Endothelial cell of umbilical vein (primary cell): ENCODE measurements at regions not wholly inside any gene's neighbourhood (a gene's known extent, or its start where the extent isn't known, plus 50 kb on each side); places are given as distances from the start of the nearest gene placed in this dataset.

Experiments used
- BruUV-seq: library from RNA; stranded (reverse); fragments of 400-500 nt; replicated peaks from 2 replicates; lab custom pipeline; 2021; lab: Mats Ljungman, UMichigan
- CTCF ChIA-PET: fragments of 300-600, 350-600 bp; sonication (Branson Sonifier 250); formaldehyde crosslinking; loops from one replicate; lab custom pipeline; 2021; ENCODE audit warnings: antibody characterized with exemption, inconsistent platforms; lab: Charles Lee
- POLR2A ChIA-PET: fragments of 300-600, 350-600 bp; sonication (Branson Sonifier 250); formaldehyde crosslinking; loops from one replicate; lab custom pipeline; 2021; ENCODE audit warnings: antibody characterized with exemption, inconsistent platforms; lab: Charles Lee
- DNase-seq: peaks from one replicate; pipeline ENCODE4 v3.0.0-alpha.2; 2011; ENCODE audit warnings: low read depth, low spot score
- FAIRE-seq: peaks from 2 replicates; lab custom pipeline; 2011; peaks lifted over from hg19 to GRCh38; lab: Jason Lieb, UNC
- H2AFZ ChIP-seq: 2 replicates; pipeline ENCODE4 v1.6.0; 2012; ENCODE audit warnings: low read depth, low read length, control low read depth, inconsistent platforms
- H3K27ac ChIP-seq: 2 replicates; pipeline ENCODE4 v1.5.1; 2011; ENCODE audit warnings: low read depth, mild to moderate bottlenecking, control low read depth, low read length, moderate library complexity; ENCODE audit not compliant: insufficient read depth
- H3K27me3 ChIP-seq, 2 experiments: 2 replicates each; pipeline versions ENCODE4 v1.6.0 to v1.6.1; 2011; ENCODE audit warnings: low read length in 2 of 2, mixed read lengths in 1 of 2; ENCODE audit not compliant: control insufficient read depth in 2 of 2, insufficient read depth in 2 of 2
- H3K36me3 ChIP-seq, 2 experiments: 2 replicates in 1 of 2; 3 replicates in 1 of 2; pipeline ENCODE4 v1.5.1; 2011; ENCODE audit warnings: low read length in 2 of 2, mild to moderate bottlenecking in 1 of 2, moderate library complexity in 1 of 2; ENCODE audit not compliant: control insufficient read depth in 2 of 2, insufficient read depth in 2 of 2; ENCODE audit errors: extremely low read depth in 1 of 2
- H3K4me1 ChIP-seq: 3 replicates; pipeline ENCODE4 v1.5.1; 2011; ENCODE audit warnings: mild to moderate bottlenecking, low read length; ENCODE audit not compliant: control insufficient read depth, insufficient read depth; ENCODE audit errors: extremely low read depth
- H3K4me2 ChIP-seq: 2 replicates; pipeline ENCODE4 v1.6.1; 2011; ENCODE audit warnings: low read length, control low read depth, mixed read lengths; ENCODE audit not compliant: insufficient read depth
- H3K4me3 ChIP-seq, 3 experiments: fragments of 200-600 bp in 1 of 3; sonication (generic), shearing (Covaris generic) in 1 of 3; replicated peaks in 1 of 3; 2 replicates each; pipeline ENCODE4 v1.5.1; 2011 to 2016; ENCODE audit warnings: control low read depth in 3 of 3, low read length in 3 of 3, mild to moderate bottlenecking in 2 of 3, inconsistent platforms in 1 of 3, low read depth in 1 of 3, moderate library complexity in 1 of 3; ENCODE audit not compliant: insufficient read depth in 1 of 3
- H3K79me2 ChIP-seq: 2 replicates; pipeline ENCODE4 v1.6.0; 2012; ENCODE audit warnings: low read length, inconsistent platforms; ENCODE audit not compliant: control insufficient read depth, insufficient read depth
- H3K9ac ChIP-seq: replicated peaks from 2 replicates; pipeline ENCODE3; 2011; ENCODE audit warnings: low read length, control low read depth; ENCODE audit not compliant: insufficient read depth; ENCODE audit errors: extremely low read depth
- H3K9me1 ChIP-seq: replicated peaks from 3 replicates; pipeline ENCODE4 v1.6.0; 2011; ENCODE audit warnings: mild to moderate bottlenecking, low read length; ENCODE audit not compliant: control insufficient read depth, insufficient read depth; ENCODE audit errors: extremely low read depth
- H3K9me3 ChIP-seq: replicated peaks from 2 replicates; pipeline ENCODE4 v1.5.1; 2012; ENCODE audit warnings: low read length, inconsistent platforms; ENCODE audit not compliant: control insufficient read depth, insufficient read depth
- H4K20me1 ChIP-seq: replicated peaks from 2 replicates; pipeline ENCODE3; 2011; ENCODE audit warnings: mild to moderate bottlenecking, low read length; ENCODE audit not compliant: control insufficient read depth, insufficient read depth; ENCODE audit errors: extremely low read depth
- CTCF ChIP-seq, 2 donors: IDR thresholded peaks; 1 replicate in 1 of 2; 2 replicates in 1 of 2; pipeline ENCODE4 v1.5.1; 2011; ENCODE audit warnings: low read length in 2 of 2, mild to moderate bottlenecking in 2 of 2, moderate library complexity in 2 of 2, control low read depth in 1 of 2, inconsistent platforms in 1 of 2, low read depth in 1 of 2; ENCODE audit not compliant: insufficient read depth in 1 of 2; ENCODE audit errors: extremely low read depth in 1 of 2
- EZH2 ChIP-seq: IDR thresholded peaks from 2 replicates; pipeline ENCODE4 v1.6.1; 2012; ENCODE audit warnings: borderline replicate concordance, low read depth, mild to moderate bottlenecking, moderate library complexity, low read length, inconsistent platforms; ENCODE audit not compliant: severe bottlenecking
- FOS ChIP-seq: IDR thresholded peaks from 2 replicates; pipeline ENCODE4 v1.6.1; 2011; ENCODE audit warnings: mild to moderate bottlenecking, low read length, moderate library complexity, borderline replicate concordance; ENCODE audit not compliant: insufficient read depth
- GATA2 ChIP-seq: IDR thresholded peaks from 2 replicates; pipeline ENCODE4 v1.7.0; 2011; ENCODE audit warnings: low read depth, mild to moderate bottlenecking, moderate library complexity, mixed read lengths, low read length; ENCODE audit not compliant: insufficient read length, insufficient read depth
- JUN ChIP-seq: IDR thresholded peaks from 2 replicates; pipeline ENCODE4 v1.6.1; 2011; ENCODE audit warnings: borderline replicate concordance, low read depth; ENCODE audit not compliant: insufficient read length, insufficient read depth
- MYC ChIP-seq: IDR thresholded peaks from one replicate; pipeline ENCODE4 v1.6.1; 2011; ENCODE audit warnings: mild to moderate bottlenecking, low read depth, low read length
- POLR2A ChIP-seq: IDR thresholded peaks from 2 replicates; pipeline ENCODE4 v1.6.1; 2012; ENCODE audit warnings: low read depth, mild to moderate bottlenecking, control low read depth, low read length
- POLR2AphosphoS5 ChIP-seq: IDR thresholded peaks from 2 replicates; pipeline ENCODE4 v1.6.1; 2012; ENCODE audit warnings: low read depth, mild to moderate bottlenecking, control low read depth, low read length, moderate library complexity; ENCODE audit not compliant: insufficient read depth
- dilution Hi-C: fragments of 300-500 bp; cut with MboI; formaldehyde crosslinking; loops from one replicate; pipeline ENCODE4 v1.15.0; 2019; ENCODE audit warnings: low sequenced_read_pairs; ENCODE audit not compliant: extremely low pct_ligation_motif_present
- intact Hi-C: fragments of 100-400 bp; cut with micrococcal nuclease; formaldehyde crosslinking; loops from one replicate; pipeline ENCODE4 v1.10.0; 2022
- TF ChIP-seq, protein P1 (sequence below): IDR thresholded peaks from 2 replicates; pipeline ENCODE4 v1.6.1; 2011; ENCODE audit not compliant: insufficient read depth, insufficient read length

DNA sequence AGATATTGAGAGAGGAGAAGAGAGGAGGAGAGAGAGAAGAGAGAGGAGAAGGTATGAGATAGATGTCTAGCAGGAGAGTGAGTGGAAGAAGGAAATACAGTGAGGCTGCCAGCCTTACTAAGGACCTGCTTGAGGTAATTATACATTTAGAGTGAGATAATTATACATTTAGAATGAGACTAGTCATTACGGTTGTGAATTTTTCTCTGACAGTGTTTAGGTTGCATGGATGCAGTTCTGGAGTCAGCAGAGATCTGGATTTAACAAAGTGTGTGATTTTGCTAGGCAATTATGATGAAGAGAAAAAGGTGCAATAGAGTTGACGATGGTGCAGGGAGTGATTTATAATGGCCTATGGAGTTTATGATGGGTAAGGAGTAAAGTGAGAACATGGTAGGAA is 187.1 kb upstream of the ARX start:
- Histone ChIP-seq H3K27me3 (no peaks in the 10 kb centered on the region), H3K4me2 (no peak overlapping the region), H3K9ac (no peak overlapping the region), H2AFZ (no peak overlapping the region), H3K36me3 (no peaks in the 10 kb centered on the region), H3K4me3 (no peak overlapping the region), H3K27ac (no peak overlapping the region), H3K79me2 (no peaks in the 10 kb centered on the region), H3K9me3 (no peaks in the 10 kb centered on the region), H4K20me1 (no peaks in the 10 kb centered on the region), H3K9me1 (no peaks in the 10 kb centered on the region), H3K4me1 (no peaks in the 10 kb centered on the region)
- intact Hi-C loops = no loop called here
- dilution Hi-C loops = no loop called here
- DNase-seq (no peak), FAIRE-seq (no peak)
- BruUV-seq = no TSS peak
- no peak for TF ChIP-seq MYC
- TF ChIP-seq GATA2 = no peak
- TF ChIP-seq JUN = no peak
- no peak for TF ChIP-seq POLR2AphosphoS5
- TF ChIP-seq FOS = no peak
- no peak for TF ChIP-seq EZH2
- TF ChIP-seq, protein P1, sequence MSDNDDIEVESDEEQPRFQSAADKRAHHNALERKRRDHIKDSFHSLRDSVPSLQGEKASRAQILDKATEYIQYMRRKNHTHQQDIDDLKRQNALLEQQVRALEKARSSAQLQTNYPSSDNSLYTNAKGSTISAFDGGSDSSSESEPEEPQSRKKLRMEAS = no peak
- ChIA-PET CTCF (no interaction called here), POLR2A (no interaction called here)

GRCh38 chrX:25198891-25199290 is 183.1 kb upstream of the ARX start:
- ChIA-PET CTCF (no interaction called here), POLR2A (no interaction called here)
- Histone ChIP-seq H3K9ac (no peak overlapping the region), H3K27ac (no peak overlapping the region), H3K9me1 (no peaks in the 10 kb centered on the region), H4K20me1 (no peaks in the 10 kb centered on the region), H2AFZ (no peak overlapping the region), H3K4me3 (no peak overlapping the region), H3K4me1 (no peaks in the 10 kb centered on the region), H3K36me3 (no peaks in the 10 kb centered on the region), H3K27me3 (no peaks in the 10 kb centered on the region), H3K4me2 (no peak overlapping the region), H3K9me3 (no peaks in the 10 kb centered on the region), H3K79me2 (no peaks in the 10 kb centered on the region)
- no peak for FAIRE-seq
- DNase-seq = no peak
- dilution Hi-C loops = no loop called here
- TF ChIP-seq CTCF (IDR thresholded peaks at IDR 0.05; ENCODE audit: extremely low read depth in 1 of 2, insufficient read depth in 1 of 2, low read depth in 1 of 2, low read length in 2 of 2) (no peak), EZH2 (no peak), MYC (no peak), FOS (no peak), JUN (no peak), POLR2A (no peak), GATA2 (no peak), POLR2AphosphoS5 (no peak)
- TF ChIP-seq, protein P1 = no peak
- no TSS peak for BruUV-seq
- intact Hi-C loops = no loop called here
